Smooth muscle cell of the brain vasculature (primary cell): ENCODE measurements at regions not wholly inside any gene's neighbourhood (a gene's known extent, or its start where the extent isn't known, plus 50 kb on each side); places are given as distances from the start of the nearest gene placed in this dataset.
A peak's percentile ranks its signal among the peaks of the same experiment; 100 is the strongest.
"Not testable (repeated sequence)": the region's sequence is repeated elsewhere in the genome, so short reads cannot be mapped to it uniquely, and the experiment has no call there.

Experiments used
- DNase-seq: peaks from one replicate; pipeline ENCODE4 v3.0.0-alpha.2; 2012; ENCODE audit warnings: low read depth, low spot score

GRCh38 chr19:28169168-28169887 lies 1043.6 kb downstream of the UQCRFS1 start:
- DNase-seq: no peak

- peak; percentile 13 for DNase-seq
Measured at GRCh38 chr19:28168557-28168956, 1044.4 kb downstream of the UQCRFS1 start.

GRCh38 chr19:28166025-28166424 lies 1046.9 kb downstream of the UQCRFS1 start:
- DNase-seq: no peak

GRCh38 chr19:28164214-28164613 lies 1048.7 kb downstream of the UQCRFS1 start:
- no peak for DNase-seq

GRCh38 chr19:28159065-28159464 lies 1053.9 kb downstream of the UQCRFS1 start:
- no peak for DNase-seq

- no peak for DNase-seq
Measured at GRCh38 chr19:28155265-28155664, 1057.7 kb downstream of the UQCRFS1 start.

- no peak for DNase-seq
Measured at GRCh38 chr19:28154077-28154476, 1058.9 kb downstream of the UQCRFS1 start.

- DNase-seq: no peak
Measured at GRCh38 chr19:28153123-28153522, 1059.8 kb downstream of the UQCRFS1 start.

GRCh38 chr19:28152195-28152594 lies 1060.8 kb downstream of the UQCRFS1 start:
- no peak for DNase-seq

- no peak for DNase-seq
Measured at GRCh38 chr19:28150129-28150528, 1062.8 kb downstream of the UQCRFS1 start.

- DNase-seq: no peak
Measured at GRCh38 chr19:28148554-28148953, 1064.4 kb downstream of the UQCRFS1 start.

- no peak for DNase-seq
Measured at GRCh38 chr19:28142258-28142657, 1070.7 kb downstream of the UQCRFS1 start.

GRCh38 chr19:28140201-28140600 lies 1072.8 kb downstream of the UQCRFS1 start:
- no peak for DNase-seq

- no peak for DNase-seq
Measured at GRCh38 chr19:28137772-28138171, 1075.2 kb downstream of the UQCRFS1 start.

- DNase-seq: no peak
Measured at GRCh38 chr19:28136796-28137195, 1076.2 kb downstream of the UQCRFS1 start.

GRCh38 chr19:28135825-28136224 lies 1077.1 kb downstream of the UQCRFS1 start:
- no peak for DNase-seq

- DNase-seq: no peak
Measured at GRCh38 chr19:28134311-28134710, 1078.6 kb downstream of the UQCRFS1 start.

GRCh38 chr19:28130881-28131280 lies 1082.1 kb downstream of the UQCRFS1 start:
- DNase-seq: not testable (repeated sequence)

- no peak for DNase-seq
Measured at GRCh38 chr19:28130066-28130511, 1082.9 kb downstream of the UQCRFS1 start.

GRCh38 chr19:28128341-28128740 lies 1084.6 kb downstream of the UQCRFS1 start:
- DNase-seq: no peak

- no peak for DNase-seq
Measured at GRCh38 chr19:28126135-28126898, 1086.6 kb downstream of the UQCRFS1 start.

- no peak for DNase-seq
Measured at GRCh38 chr19:28122734-28123133, 1090.2 kb downstream of the UQCRFS1 start.

GRCh38 chr19:28118235-28118634 lies 1094.7 kb downstream of the UQCRFS1 start:
- no peak for DNase-seq
